GM21737 (cell line): ENCODE measurements at regions not wholly inside any gene's neighbourhood (a gene's known extent, or its start where the extent isn't known, plus 50 kb on each side); places are given as distances from the start of the nearest gene placed in this dataset.
"Not testable (repeated sequence)": the region's sequence is repeated elsewhere in the genome, so short reads cannot be mapped to it uniquely, and the experiment has no call there.

Experiments
- ATAC-seq: cut with Tn5 transposase; IDR thresholded peaks from one replicate; pipeline ENCODE4 v1.9.1; 2021; ENCODE audit warnings: mild to moderate bottlenecking, moderate library complexity; ENCODE audit not compliant: unreplicated experiment

GRCh38 chr14:46444666-46445065, 206.9 kb downstream of the RPL10L start:
- no peak for ATAC-seq

- ATAC-seq: no peak
Measured at GRCh38 chr14:46433381-46433780, 218.2 kb downstream of the RPL10L start.

- no peak for ATAC-seq
Measured at GRCh38 chr14:46432516-46432915, 219.1 kb downstream of the RPL10L start.

- no peak for ATAC-seq
Measured at GRCh38 chr14:46417066-46417465, 234.5 kb downstream of the RPL10L start.

- no peak for ATAC-seq
Measured at GRCh38 chr14:46404865-46405811, 246.4 kb downstream of the RPL10L start.

GRCh38 chr14:46402001-46402690, 249.4 kb downstream of the RPL10L start:
- ATAC-seq: not testable (repeated sequence)

- ATAC-seq: no peak
Measured at GRCh38 chr14:46401066-46401465, 250.5 kb downstream of the RPL10L start.

GRCh38 chr14:46399049-46399448, 252.5 kb downstream of the RPL10L start:
- ATAC-seq: no peak

- no peak for ATAC-seq
Measured at GRCh38 chr14:46384611-46385010, 267.0 kb downstream of the RPL10L start.

GRCh38 chr14:46381674-46382073, 269.9 kb downstream of the RPL10L start:
- no peak for ATAC-seq

GRCh38 chr14:46378248-46378647, 273.3 kb downstream of the RPL10L start:
- no peak for ATAC-seq

- ATAC-seq: no peak
Measured at GRCh38 chr14:46377305-46377704, 274.3 kb downstream of the RPL10L start.

GRCh38 chr14:46369391-46369790, 282.2 kb downstream of the RPL10L start:
- no peak for ATAC-seq

- ATAC-seq: no peak
Measured at GRCh38 chr14:46368275-46368674, 283.3 kb downstream of the RPL10L start.

GRCh38 chr14:46352844-46353243, 298.7 kb downstream of the RPL10L start:
- no peak for ATAC-seq

- ATAC-seq: peak; percentile 65
Measured at GRCh38 chr14:46344327-46344937, 307.1 kb downstream of the RPL10L start.

- ATAC-seq: no peak
Measured at GRCh38 chr14:46325777-46326176, 325.8 kb downstream of the RPL10L start.

GRCh38 chr14:46325157-46325556, 326.4 kb downstream of the RPL10L start:
- no peak for ATAC-seq

GRCh38 chr14:46323404-46323762, 328.2 kb downstream of the RPL10L start:
- no peak for ATAC-seq

- ATAC-seq: no peak
Measured at GRCh38 chr14:46322730-46323403, 328.7 kb downstream of the RPL10L start.

- ATAC-seq: no peak
Measured at GRCh38 chr14:46322076-46322475, 329.5 kb downstream of the RPL10L start.
